GM23338 (cell line): ENCODE measurements at regions not wholly inside any gene's neighbourhood (a gene's known extent, or its start where the extent isn't known, plus 50 kb on each side); places are given as distances from the start of the nearest gene placed in this dataset.

Experiments used
- ATAC-seq: fragments of 200-7000 bp; cut with Tn5 transposase; 3 replicates; pipeline ENCODE4 v1.9.1; 2020
- DNase-seq: peaks from one replicate; pipeline ENCODE4 v3.0.0-alpha.2; 2015; ENCODE audit warnings: low spot score
- H2AFZ ChIP-seq: fragments of 200-600 bp; sonication (generic); 2 replicates; pipeline ENCODE4 v1.8.0; 2016; ENCODE audit warnings: antibody characterized with exemption, mild to moderate bottlenecking, moderate library complexity
- H3F3A ChIP-seq: fragments of 200-600 bp; sonication (generic); replicated peaks from 2 replicates; pipeline ENCODE4 v1.8.0; 2017; ENCODE audit warnings: antibody characterized with exemption, mixed run types, low read depth
- H3K27ac ChIP-seq: fragments of 200-600 bp; sonication (generic); 2 replicates; pipeline ENCODE4 v1.6.1; 2016; ENCODE audit warnings: low read depth
- H3K27me3 ChIP-seq: fragments of 200-600 bp; sonication (generic); 2 replicates; pipeline ENCODE4 v1.8.0; 2016; ENCODE audit warnings: mild to moderate bottlenecking, mixed run types, moderate library complexity; ENCODE audit not compliant: insufficient read depth
- H3K36me3 ChIP-seq: fragments of 200-600 bp; sonication (generic); 2 replicates; pipeline ENCODE4 v1.8.0; 2016; ENCODE audit warnings: mild to moderate bottlenecking; ENCODE audit not compliant: insufficient read depth
- H3K4me1 ChIP-seq: fragments of 200-600 bp; sonication (generic); 2 replicates; pipeline ENCODE4 v1.8.0; 2016; ENCODE audit warnings: mild to moderate bottlenecking, moderate library complexity; ENCODE audit not compliant: insufficient read depth
- H3K4me2 ChIP-seq: fragments of 200-600 bp; sonication (generic); 2 replicates; pipeline ENCODE4 v1.7.1; 2017; ENCODE audit warnings: mixed run types
- H3K4me3 ChIP-seq: fragments of 200-600 bp; sonication (generic); 2 replicates; pipeline ENCODE4 v1.6.1; 2016; ENCODE audit warnings: mixed run types
- H3K79me2 ChIP-seq: fragments of 200-600 bp; sonication (generic); replicated peaks from 2 replicates; pipeline ENCODE4 v1.8.0; 2017; ENCODE audit warnings: mild to moderate bottlenecking; ENCODE audit not compliant: insufficient read depth
- H3K9me2 ChIP-seq: fragments of 200-600 bp; sonication (generic); 2 replicates; pipeline ENCODE4 v1.8.0; 2017; ENCODE audit not compliant: insufficient read depth
- H4K20me1 ChIP-seq: fragments of 200-600 bp; sonication (generic); replicated peaks from 2 replicates; pipeline ENCODE4 v1.8.0; 2017; ENCODE audit warnings: mild to moderate bottlenecking; ENCODE audit not compliant: insufficient read depth
- H3K27ac Mint-ChIP-seq: 2 replicates; pipeline ENCODE4 v1.8.0; 2020; ENCODE audit warnings: inconsistent platforms, mild to moderate bottlenecking, moderate library complexity, mixed read lengths
- H3K27me3 Mint-ChIP-seq: 3 replicates; pipeline ENCODE4 v1.8.0; 2022; ENCODE audit warnings: low read depth, mild to moderate bottlenecking, moderate library complexity, mixed read lengths, inconsistent platforms; ENCODE audit not compliant: insufficient read depth, poor library complexity
- H3K36me3 Mint-ChIP-seq: 3 replicates; pipeline ENCODE4 v1.8.0; 2021; ENCODE audit warnings: low read depth, mild to moderate bottlenecking, inconsistent platforms, moderate library complexity, mixed read lengths
- H3K4me1 Mint-ChIP-seq: 3 replicates; pipeline ENCODE4 v1.8.0; 2020; ENCODE audit warnings: mild to moderate bottlenecking, inconsistent platforms, mixed read lengths
- H3K4me3 Mint-ChIP-seq: 3 replicates; pipeline ENCODE4 v1.8.0; 2021; ENCODE audit warnings: moderate library complexity, mild to moderate bottlenecking, inconsistent platforms, mixed read lengths
- H3K9me3 Mint-ChIP-seq: 3 replicates; pipeline ENCODE4 v1.8.0; 2020; ENCODE audit warnings: moderate library complexity, mild to moderate bottlenecking, inconsistent platforms, mixed read lengths
- CREB1 ChIP-seq: fragments of 250-450 bp; sonication (Bioruptor Pico); IDR thresholded peaks from 2 replicates; pipeline ENCODE4 v1.5.0; 2020; ENCODE audit warnings: low read depth, mild to moderate bottlenecking, moderate library complexity
- ETS1 ChIP-seq: IDR thresholded peaks from 2 replicates; pipeline ENCODE4 v1.6.1; 2016; ENCODE audit warnings: antibody characterized with exemption
- EZH2 ChIP-seq: fragments of 200-600 bp; sonication (generic); IDR thresholded peaks from one replicate; pipeline ENCODE4 v1.8.0; 2017; ENCODE audit warnings: antibody characterized with exemption, mild to moderate bottlenecking, low read depth; ENCODE audit not compliant: unreplicated experiment
- EZH2phosphoT487 ChIP-seq: fragments of 200-600 bp; sonication (generic); IDR thresholded peaks from one replicate; pipeline ENCODE4 v1.8.1; 2018; ENCODE audit warnings: antibody characterized with exemption; ENCODE audit not compliant: unreplicated experiment
- JUNB ChIP-seq: IDR thresholded peaks from one replicate; pipeline ENCODE4 v1.6.1; 2016; ENCODE audit warnings: antibody characterized with exemption; ENCODE audit not compliant: unreplicated experiment
- NANOG ChIP-seq: IDR thresholded peaks from 2 replicates; pipeline ENCODE4 v1.6.1; 2016; ENCODE audit warnings: antibody characterized with exemption, borderline replicate concordance
- STAT1 ChIP-seq: IDR thresholded peaks from one replicate; pipeline ENCODE4 v1.6.1; 2016; ENCODE audit warnings: antibody characterized with exemption; ENCODE audit not compliant: unreplicated experiment
- ZNF114 ChIP-seq: fragments of 250-450 bp; sonication (Bioruptor Pico); IDR thresholded peaks from 2 replicates; pipeline ENCODE4 v1.5.0; 2020; ENCODE audit warnings: mild to moderate bottlenecking, moderate library complexity
- ZNF331 ChIP-seq: fragments of 250-450 bp; sonication (Bioruptor Pico); IDR thresholded peaks from 2 replicates; pipeline ENCODE4 v1.5.0; 2020; ENCODE audit warnings: low read depth, mild to moderate bottlenecking, moderate library complexity
- ZNF462 ChIP-seq: fragments of 250-450 bp; sonication (Bioruptor Pico); IDR thresholded peaks from 2 replicates; pipeline ENCODE4 v1.5.0; 2020; ENCODE audit warnings: mild to moderate bottlenecking, moderate library complexity
- TF ChIP-seq, protein P1 (sequence below), 2 experiments: fragments of 200-600 bp in 1 of 2; sonication (generic) in 1 of 2; conservative IDR thresholded peaks; 2 replicates each; pipeline versions ENCODE4 v1.5.1 to v1.6.1; 2016 to 2017; ENCODE audit warnings: antibody characterized with exemption in 2 of 2, low read depth in 2 of 2, mild to moderate bottlenecking in 2 of 2, moderate library complexity in 1 of 2

DNA sequence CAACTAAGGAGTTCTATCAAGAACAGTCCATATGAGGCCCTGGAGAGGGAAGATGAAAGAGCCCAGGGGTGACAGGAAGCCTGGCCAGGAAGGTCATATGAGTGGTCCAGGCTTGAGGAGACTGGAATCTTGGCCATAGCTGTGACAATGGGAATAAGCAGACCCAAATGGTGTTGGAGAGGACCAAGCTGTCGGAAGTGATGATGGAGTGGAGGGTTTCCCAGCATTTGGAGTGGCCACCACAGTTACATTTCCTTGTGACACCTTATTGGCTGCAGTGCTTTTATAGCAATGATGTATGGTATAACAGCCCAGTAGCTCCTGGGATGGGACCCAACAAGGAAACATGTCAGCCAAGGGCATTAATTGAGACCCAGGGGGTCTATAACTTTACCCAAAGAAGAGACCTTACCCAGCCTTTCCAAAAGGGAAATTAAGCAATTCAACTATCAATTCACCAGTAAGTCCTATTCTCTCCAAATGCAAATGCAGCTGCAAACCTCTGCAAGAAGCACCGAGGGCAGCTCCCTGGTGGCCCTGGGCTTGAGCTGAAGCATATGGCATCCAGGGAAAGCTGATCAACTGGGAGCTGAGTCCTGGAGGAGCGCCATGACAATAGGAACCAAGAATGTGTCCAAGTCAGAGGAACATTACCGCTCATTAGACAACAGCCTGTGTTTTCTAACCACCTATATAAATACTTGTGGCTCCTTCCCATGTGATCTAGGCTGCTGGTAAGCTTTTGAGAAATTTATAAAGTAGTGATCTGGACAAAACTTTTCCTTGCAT, 219.4 kb downstream of the SOD2 start (continued):
- TF ChIP-seq, protein P1, sequence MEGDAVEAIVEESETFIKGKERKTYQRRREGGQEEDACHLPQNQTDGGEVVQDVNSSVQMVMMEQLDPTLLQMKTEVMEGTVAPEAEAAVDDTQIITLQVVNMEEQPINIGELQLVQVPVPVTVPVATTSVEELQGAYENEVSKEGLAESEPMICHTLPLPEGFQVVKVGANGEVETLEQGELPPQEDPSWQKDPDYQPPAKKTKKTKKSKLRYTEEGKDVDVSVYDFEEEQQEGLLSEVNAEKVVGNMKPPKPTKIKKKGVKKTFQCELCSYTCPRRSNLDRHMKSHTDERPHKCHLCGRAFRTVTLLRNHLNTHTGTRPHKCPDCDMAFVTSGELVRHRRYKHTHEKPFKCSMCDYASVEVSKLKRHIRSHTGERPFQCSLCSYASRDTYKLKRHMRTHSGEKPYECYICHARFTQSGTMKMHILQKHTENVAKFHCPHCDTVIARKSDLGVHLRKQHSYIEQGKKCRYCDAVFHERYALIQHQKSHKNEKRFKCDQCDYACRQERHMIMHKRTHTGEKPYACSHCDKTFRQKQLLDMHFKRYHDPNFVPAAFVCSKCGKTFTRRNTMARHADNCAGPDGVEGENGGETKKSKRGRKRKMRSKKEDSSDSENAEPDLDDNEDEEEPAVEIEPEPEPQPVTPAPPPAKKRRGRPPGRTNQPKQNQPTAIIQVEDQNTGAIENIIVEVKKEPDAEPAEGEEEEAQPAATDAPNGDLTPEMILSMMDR (conservative IDR thresholded peaks at IDR 0.05; ENCODE audit: low read depth in 2 of 2) = no peak

DNA sequence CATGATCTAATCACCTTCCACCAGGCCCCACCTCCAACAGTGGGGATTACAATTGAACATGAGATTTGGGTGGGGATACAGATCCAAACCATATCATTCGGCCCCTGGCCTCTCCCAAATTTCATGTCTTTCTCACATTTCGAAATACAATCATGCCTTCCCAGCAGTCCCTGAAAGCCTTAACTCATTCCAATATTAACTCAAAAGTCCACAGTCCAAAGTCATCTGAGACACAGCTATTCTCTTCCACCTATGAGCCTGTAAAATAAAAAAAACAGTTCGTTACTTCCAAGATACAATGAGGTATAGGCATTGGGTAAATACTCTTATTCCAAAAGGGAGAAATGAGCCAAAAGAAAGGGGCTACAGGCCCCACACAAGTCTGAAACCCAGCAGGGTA, 222.6 kb downstream of the SOD2 start:
- Histone ChIP-seq H3K79me2 (no peaks in the 10 kb centered on the region), H2AFZ (no peak overlapping the region), H3K36me3 (no peaks in the 10 kb centered on the region), H3K4me2 (no peak overlapping the region), H3F3A (no peaks in the 10 kb centered on the region), H3K27me3 (no peaks in the 10 kb centered on the region), H4K20me1 (no peaks in the 10 kb centered on the region), H3K27ac (no peak overlapping the region), H3K9me2 (peaks cover 14% of the 10 kb centered on the region; the same call in 1 of the 2 replicates), H3K4me1 (no peaks in the 10 kb centered on the region), H3K4me3 (no peak overlapping the region)
- H3K4me3 Mint-ChIP-seq = no peak overlapping the region
- peaks cover 10% of the 10 kb centered on the region; the same call in 2 of the 3 replicates for H3K36me3 Mint-ChIP-seq
- peaks cover 26% of the 10 kb centered on the region for H3K9me3 Mint-ChIP-seq
- H3K4me1 Mint-ChIP-seq = no peaks in the 10 kb centered on the region
- DNase-seq (no peak), ATAC-seq (no peak)
- H3K27me3 Mint-ChIP-seq = peaks cover 2% of the 10 kb centered on the region
- H3K27ac Mint-ChIP-seq = no peak overlapping the region
- TF ChIP-seq EZH2 (no peak), NANOG (no peak), ZNF462 (no peak), CREB1 (CRISPR knock-in tag) (no peak), ETS1 (no peak), ZNF331 (CRISPR knock-in tag) (no peak), EZH2phosphoT487 (no peak), STAT1 (no peak), JUNB (no peak), ZNF114 (CRISPR knock-in tag) (no peak)
- TF ChIP-seq, protein P1 (conservative IDR thresholded peaks at IDR 0.05; ENCODE audit: low read depth in 2 of 2) = no peak
